Type B pancreatic cell (in vitro differentiated cells): ENCODE measurements at regions not wholly inside any gene's neighbourhood (a gene's known extent, or its start where the extent isn't known, plus 50 kb on each side); places are given as distances from the start of the nearest gene placed in this dataset.

ENCODE experiments used
- DNase-seq: peaks from one replicate; pipeline ENCODE4 v3.0.0; 2021; ENCODE audit warnings: mixed read lengths; ENCODE audit not compliant: unreplicated experiment; ENCODE audit errors: extremely low spot score
- H3K27ac Mint-ChIP-seq: 2 replicates; pipeline ENCODE4 v1.8.0; 2021; ENCODE audit warnings: mild to moderate bottlenecking, mixed read lengths
- H3K27me3 Mint-ChIP-seq: 2 replicates; pipeline ENCODE4 v1.8.0; 2021; ENCODE audit warnings: mixed read lengths
- H3K36me3 Mint-ChIP-seq: 2 replicates; pipeline ENCODE4 v1.8.0; 2021; ENCODE audit warnings: mixed read lengths
- H3K4me1 Mint-ChIP-seq: one replicate; pipeline ENCODE4 v1.8.0; 2021; ENCODE audit warnings: mixed read lengths; ENCODE audit not compliant: unreplicated experiment
- H3K4me3 Mint-ChIP-seq: 2 replicates; pipeline ENCODE4 v1.8.0; 2021; ENCODE audit warnings: mild to moderate bottlenecking, mixed read lengths
- H3K9me3 Mint-ChIP-seq: 2 replicates; pipeline ENCODE4 v1.8.0; 2021; ENCODE audit warnings: mixed read lengths
- CTCF ChIP-seq: fragments of 200-600 bp; sonication (generic); conservative IDR thresholded peaks from 2 replicates; pipeline ENCODE4 v1.5.0; 2021; ENCODE audit warnings: antibody characterized with exemption, mild to moderate bottlenecking

- H3K4me1 Mint-ChIP-seq, result peaks cover 7% of the 10 kb centered on the region
- H3K27ac Mint-ChIP-seq, result no peak overlapping the region
- TF ChIP-seq CTCF, result no peak
- H3K9me3 Mint-ChIP-seq, result peaks cover 12% of the 10 kb centered on the region
- H3K4me3 Mint-ChIP-seq, result no peak overlapping the region
- H3K36me3 Mint-ChIP-seq, result no peaks in the 10 kb centered on the region
- H3K27me3 Mint-ChIP-seq, result no peaks in the 10 kb centered on the region
- DNase-seq, result no peak
These were observed 62.4 kb upstream of the MEF2A start for GRCh38 chr15:99503411-99503810.

- Mint-ChIP-seq H3K27me3 (no peaks in the 10 kb centered on the region), H3K4me3 (no peak overlapping the region), H3K4me1 (peaks cover 7% of the 10 kb centered on the region), H3K27ac (no peak overlapping the region), H3K9me3 (peaks cover 4% of the 10 kb centered on the region), H3K36me3 (no peaks in the 10 kb centered on the region)
- DNase-seq, result no peak
- TF ChIP-seq CTCF, result no peak
These were observed 61.5 kb upstream of the MEF2A start for GRCh38 chr15:99504071-99504822.

- no peak for DNase-seq
- H3K4me1 Mint-ChIP-seq, result peaks cover 7% of the 10 kb centered on the region
- H3K36me3 Mint-ChIP-seq, result no peaks in the 10 kb centered on the region
- H3K27me3 Mint-ChIP-seq, result no peaks in the 10 kb centered on the region
- H3K27ac Mint-ChIP-seq, result no peak overlapping the region
- TF ChIP-seq CTCF, result no peak
- H3K9me3 Mint-ChIP-seq, result no peaks in the 10 kb centered on the region
- H3K4me3 Mint-ChIP-seq, result no peak overlapping the region
These were observed 60.8 kb upstream of the MEF2A start for GRCh38 chr15:99504823-99505551.

- H3K4me1 Mint-ChIP-seq, result peaks cover 7% of the 10 kb centered on the region
- no peak for TF ChIP-seq CTCF
- no peak overlapping the region for H3K4me3 Mint-ChIP-seq
- H3K27me3 Mint-ChIP-seq, result no peaks in the 10 kb centered on the region
- no peaks in the 10 kb centered on the region for H3K9me3 Mint-ChIP-seq
- no peaks in the 10 kb centered on the region for H3K36me3 Mint-ChIP-seq
- no peak for DNase-seq
- H3K27ac Mint-ChIP-seq, result no peak overlapping the region
These were observed 59.4 kb upstream of the MEF2A start for GRCh38 chr15:99506399-99506798.

- no peak for DNase-seq
- Mint-ChIP-seq H3K27me3 (no peaks in the 10 kb centered on the region), H3K36me3 (no peaks in the 10 kb centered on the region), H3K9me3 (no peaks in the 10 kb centered on the region), H3K27ac (no peak overlapping the region), H3K4me1 (peaks cover 13% of the 10 kb centered on the region), H3K4me3 (no peak overlapping the region)
- no peak for TF ChIP-seq CTCF
These were observed 58.7 kb upstream of the MEF2A start for GRCh38 chr15:99507016-99507503.
